ENCODE measurements at regions not wholly inside any gene's neighbourhood (a gene's known extent, or its start where the extent isn't known, plus 50 kb on each side); places are given as distances from the start of the nearest gene placed in this dataset.

DNA sequence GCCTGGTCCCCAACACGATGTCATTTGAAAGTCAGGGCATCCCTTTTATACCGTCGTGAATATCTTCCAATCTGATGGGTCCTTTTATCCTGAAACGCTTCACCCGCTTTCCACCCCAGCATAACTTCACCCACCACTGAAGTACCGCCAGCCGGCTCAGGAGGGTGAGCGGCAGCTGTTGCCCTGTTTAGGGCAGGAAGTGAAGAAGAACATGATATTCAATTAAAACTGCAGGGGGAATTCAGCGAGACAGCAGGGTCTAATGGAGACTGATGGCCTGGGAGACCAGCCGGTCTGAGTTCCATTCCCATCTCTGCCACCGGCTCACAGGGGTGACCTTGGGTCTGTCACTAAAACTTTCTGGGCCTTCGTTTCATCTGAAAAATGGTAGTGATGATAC lies 68.2 kb upstream of the EGFLAM start:
- TF ChIP-seq, protein P1, sequence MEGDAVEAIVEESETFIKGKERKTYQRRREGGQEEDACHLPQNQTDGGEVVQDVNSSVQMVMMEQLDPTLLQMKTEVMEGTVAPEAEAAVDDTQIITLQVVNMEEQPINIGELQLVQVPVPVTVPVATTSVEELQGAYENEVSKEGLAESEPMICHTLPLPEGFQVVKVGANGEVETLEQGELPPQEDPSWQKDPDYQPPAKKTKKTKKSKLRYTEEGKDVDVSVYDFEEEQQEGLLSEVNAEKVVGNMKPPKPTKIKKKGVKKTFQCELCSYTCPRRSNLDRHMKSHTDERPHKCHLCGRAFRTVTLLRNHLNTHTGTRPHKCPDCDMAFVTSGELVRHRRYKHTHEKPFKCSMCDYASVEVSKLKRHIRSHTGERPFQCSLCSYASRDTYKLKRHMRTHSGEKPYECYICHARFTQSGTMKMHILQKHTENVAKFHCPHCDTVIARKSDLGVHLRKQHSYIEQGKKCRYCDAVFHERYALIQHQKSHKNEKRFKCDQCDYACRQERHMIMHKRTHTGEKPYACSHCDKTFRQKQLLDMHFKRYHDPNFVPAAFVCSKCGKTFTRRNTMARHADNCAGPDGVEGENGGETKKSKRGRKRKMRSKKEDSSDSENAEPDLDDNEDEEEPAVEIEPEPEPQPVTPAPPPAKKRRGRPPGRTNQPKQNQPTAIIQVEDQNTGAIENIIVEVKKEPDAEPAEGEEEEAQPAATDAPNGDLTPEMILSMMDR (IDR thresholded peaks at IDR 0.05; ENCODE audit: low read depth, low read length, poor library complexity, severe bottlenecking) = no peak
- TF ChIP-seq EZH2phosphoT487 (IDR thresholded peaks at IDR 0.05; ENCODE audit: borderline replicate concordance, low read length) = no peak

Measured in DOHH2 (cell line).